ENCODE measurements at regions not wholly inside any gene's neighbourhood (a gene's known extent, or its start where the extent isn't known, plus 50 kb on each side); places are given as distances from the start of the nearest gene placed in this dataset.

- H3K4me3 ChIP-seq (ENCODE audit: low read depth, low read length), result no peak overlapping the region
- no peak for TF ChIP-seq CTCF (conservative IDR thresholded peaks at IDR 0.05; ENCODE audit: low read depth, low read length)
- DNase-seq (ENCODE audit: low read depth), result no peak
Measured at GRCh38 chr4:18463987-18464559, 442.5 kb upstream of the LCORL start.

- DNase-seq (ENCODE audit: low read depth), result no peak
- no peak for TF ChIP-seq CTCF (conservative IDR thresholded peaks at IDR 0.05; ENCODE audit: low read depth, low read length)
- H3K4me3 ChIP-seq (ENCODE audit: low read depth, low read length), result no peak overlapping the region
Measured at GRCh38 chr4:18458465-18458864, 436.9 kb upstream of the LCORL start.

DNA sequence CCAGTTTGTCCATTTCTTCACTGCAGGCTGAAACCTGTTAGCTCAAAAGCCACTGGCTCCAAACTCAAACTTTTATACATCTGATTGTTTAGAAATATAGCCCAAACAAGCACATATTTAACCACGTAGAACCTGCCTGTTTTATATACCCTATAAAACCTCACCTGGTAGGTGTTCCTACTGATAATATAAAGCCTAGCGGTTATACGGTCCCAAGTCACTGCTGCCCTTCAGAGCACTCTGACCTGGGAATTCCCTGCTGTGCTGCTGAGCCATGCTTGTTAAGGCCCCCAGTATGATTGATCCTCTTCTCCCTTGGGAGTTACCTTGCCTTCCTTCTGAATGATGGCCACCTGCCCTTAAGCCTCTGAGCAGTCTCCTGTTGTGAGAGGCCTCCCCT is 432.8 kb upstream of the LCORL start:
- TF ChIP-seq CTCF (conservative IDR thresholded peaks at IDR 0.05; ENCODE audit: low read depth, low read length), result no peak
- H3K4me3 ChIP-seq (ENCODE audit: low read depth, low read length), result no peak overlapping the region
- no peak for DNase-seq (ENCODE audit: low read depth)

DNA sequence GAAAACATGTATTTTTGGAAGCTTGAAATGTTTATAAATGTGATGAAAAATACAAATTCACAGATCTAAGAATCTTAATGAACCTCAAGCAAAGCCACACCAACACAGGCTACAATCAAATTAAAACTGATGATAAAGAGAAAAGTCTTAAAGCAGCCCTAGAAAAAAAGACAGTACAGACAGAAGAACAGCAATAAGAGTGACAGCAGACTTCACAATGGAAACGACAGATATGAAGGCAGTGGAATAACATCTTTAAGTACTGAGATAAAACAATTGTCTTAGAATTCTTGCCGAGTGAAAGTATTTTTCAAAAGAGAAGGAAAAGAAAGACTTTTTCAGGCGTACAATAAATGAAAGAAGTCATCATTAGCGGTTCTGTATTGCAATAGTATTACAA is 423.6 kb upstream of the LCORL start:
- H3K4me3 ChIP-seq (ENCODE audit: low read depth, low read length), result no peak overlapping the region
- DNase-seq (ENCODE audit: low read depth), result no peak
- no peak for TF ChIP-seq CTCF (conservative IDR thresholded peaks at IDR 0.05; ENCODE audit: low read depth, low read length)

DNA sequence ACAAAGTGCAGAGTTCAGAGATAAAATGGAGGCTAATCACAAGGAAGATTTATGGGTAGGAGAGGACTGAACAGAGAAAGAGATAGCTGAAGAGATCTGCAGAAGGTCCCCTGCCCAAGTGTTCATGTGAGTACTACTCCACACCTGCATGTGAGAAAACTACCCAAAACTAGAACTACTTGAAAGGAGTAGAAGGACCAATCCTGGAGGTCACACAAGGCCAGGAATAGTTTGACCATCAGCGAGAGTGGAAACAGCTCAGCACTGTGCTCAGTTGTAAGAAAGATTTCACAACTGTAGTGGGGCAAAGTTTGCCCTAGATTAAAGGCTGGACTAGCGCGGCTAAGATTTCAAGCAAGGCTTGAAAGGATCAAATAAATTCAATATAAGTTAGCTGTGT is 422.7 kb upstream of the LCORL start:
- H3K4me3 ChIP-seq (ENCODE audit: low read depth, low read length), result no peak overlapping the region
- DNase-seq (ENCODE audit: low read depth), result no peak
- no peak for TF ChIP-seq CTCF (conservative IDR thresholded peaks at IDR 0.05; ENCODE audit: low read depth, low read length)

GRCh38 chr4:18442957-18443356 is 421.4 kb upstream of the LCORL start:
- no peak for DNase-seq (ENCODE audit: low read depth)
- no peak overlapping the region for H3K4me3 ChIP-seq (ENCODE audit: low read depth, low read length)
- TF ChIP-seq CTCF (conservative IDR thresholded peaks at IDR 0.05; ENCODE audit: low read depth, low read length), result no peak

DNA sequence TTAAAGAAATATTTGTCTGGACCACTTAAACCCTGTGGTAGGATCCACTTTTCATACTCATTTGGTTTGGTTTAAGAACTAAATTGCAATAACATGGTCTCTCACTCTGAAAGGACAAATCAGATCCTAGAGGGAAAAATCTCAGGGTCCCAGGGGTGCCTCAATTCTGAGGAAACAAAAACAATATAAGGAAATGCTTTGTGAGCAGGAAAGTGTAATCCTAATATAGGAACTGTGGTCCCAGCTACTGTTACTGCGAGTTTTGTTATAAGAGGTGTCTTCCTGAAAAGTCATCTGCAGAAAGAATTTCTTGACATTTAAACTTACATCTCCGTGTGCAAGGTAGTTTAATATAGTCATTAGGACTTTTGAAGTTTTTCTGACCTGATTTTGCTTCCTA is 420.1 kb upstream of the LCORL start:
- H3K4me3 ChIP-seq (ENCODE audit: low read depth, low read length), result no peak overlapping the region
- TF ChIP-seq CTCF (conservative IDR thresholded peaks at IDR 0.05; ENCODE audit: low read depth, low read length), result no peak
- no peak for DNase-seq (ENCODE audit: low read depth)
